AG08396 (cell line): ENCODE measurements at regions not wholly inside any gene's neighbourhood (a gene's known extent, or its start where the extent isn't known, plus 50 kb on each side); places are given as distances from the start of the nearest gene placed in this dataset.

ENCODE experiments used
- DNase-seq: peaks from one replicate; pipeline ENCODE4 v3.0.0; 2012; ENCODE audit warnings: low spot score, mixed read lengths

- no peak for DNase-seq
Observed at GRCh38 chr4:59086410-59086809, 1976.2 kb upstream of the IGFBP7 start.

GRCh38 chr4:59091146-59092142 lies 1981.3 kb upstream of the IGFBP7 start:
- no peak for DNase-seq

GRCh38 chr4:59094505-59094904 lies 1984.3 kb upstream of the IGFBP7 start:
- DNase-seq: no peak

- DNase-seq: no peak
Observed at GRCh38 chr4:59102311-59102710, 1992.1 kb upstream of the IGFBP7 start.

- DNase-seq: no peak
Observed at GRCh38 chr4:59120287-59120814, 2010.2 kb upstream of the IGFBP7 start.

GRCh38 chr4:59122626-59123025 lies 2012.4 kb upstream of the IGFBP7 start:
- no peak for DNase-seq

GRCh38 chr4:59126159-59126558 lies 2016.0 kb upstream of the IGFBP7 start:
- no peak for DNase-seq

GRCh38 chr4:59127006-59127405 lies 2016.8 kb upstream of the IGFBP7 start:
- DNase-seq: no peak

GRCh38 chr4:59127743-59128142 lies 2017.6 kb upstream of the IGFBP7 start:
- DNase-seq: no peak

GRCh38 chr4:59135248-59135985 lies 2025.2 kb upstream of the IGFBP7 start:
- DNase-seq: no peak

GRCh38 chr4:59161249-59161648 lies 2038.9 kb upstream of the ADGRL3 start:
- DNase-seq: no peak

GRCh38 chr4:59175617-59176016 lies 2024.5 kb upstream of the ADGRL3 start:
- no peak for DNase-seq

- no peak for DNase-seq
Observed at GRCh38 chr4:59179372-59179771, 2020.8 kb upstream of the ADGRL3 start.

GRCh38 chr4:59180161-59180560 lies 2020.0 kb upstream of the ADGRL3 start:
- DNase-seq: no peak

GRCh38 chr4:59180969-59181368 lies 2019.2 kb upstream of the ADGRL3 start:
- DNase-seq: no peak

GRCh38 chr4:59195839-59196238 lies 2004.3 kb upstream of the ADGRL3 start:
- DNase-seq: no peak

- DNase-seq: no peak
Observed at GRCh38 chr4:59200992-59201391, 1999.1 kb upstream of the ADGRL3 start.

- DNase-seq: no peak
Observed at GRCh38 chr4:59217910-59218631, 1982.1 kb upstream of the ADGRL3 start.

GRCh38 chr4:59222221-59222620 lies 1977.9 kb upstream of the ADGRL3 start:
- no peak for DNase-seq

GRCh38 chr4:59223292-59223941 lies 1976.7 kb upstream of the ADGRL3 start:
- no peak for DNase-seq

GRCh38 chr4:59238212-59238611 lies 1961.9 kb upstream of the ADGRL3 start:
- DNase-seq: no peak

GRCh38 chr4:59240011-59240410 lies 1960.1 kb upstream of the ADGRL3 start:
- DNase-seq: no peak
